HepG2 (cell line): ENCODE measurements at regions not wholly inside any gene's neighbourhood (a gene's known extent, or its start where the extent isn't known, plus 50 kb on each side); places are given as distances from the start of the nearest gene placed in this dataset.

Experiments
- ATAC-seq: fragments of 200-7000 bp; cut with Tn5 transposase; 3 replicates; pipeline ENCODE4 v1.9.1; 2020; ENCODE audit warnings: mild to moderate bottlenecking, moderate library complexity
- BruUV-seq: library from RNA; stranded (reverse); fragments of 400-500 nt; replicated peaks from 2 replicates; lab custom pipeline; 2021; lab: Mats Ljungman, UMichigan
- CTCF ChIA-PET: fragments of 300-600 bp; formaldehyde crosslinking; extraction: SDS; loops from one replicate; lab custom pipeline; 2021; ENCODE audit warnings: low total read pairs, inconsistent platforms, low intra/inter-chr PET ratio; lab: Yijun Ruan, JAX
- POLR2A ChIA-PET: fragments of 350-600 bp; sonication (Branson Sonifier 250); formaldehyde crosslinking; loops from one replicate; lab custom pipeline; 2020; ENCODE audit warnings: antibody characterized with exemption, inconsistent platforms; lab: Yijun Ruan, JAX
- DNase-seq: peaks from one replicate; pipeline ENCODE4 v3.0.0-alpha.2; 2015; ENCODE audit warnings: low spot score
- FAIRE-seq: peaks from 3 replicates; lab custom pipeline; 2011; peaks lifted over from hg19 to GRCh38; lab: Jason Lieb, UNC
- H2AFZ ChIP-seq: one replicate; pipeline ENCODE4 v1.6.1; 2011; ENCODE audit warnings: low read length, inconsistent platforms
- H3K27ac ChIP-seq: fragments of 300-600 bp; 3 replicates; pipeline ENCODE4 v1.8.0; 2011; ENCODE audit warnings: mixed run types, mild to moderate bottlenecking, mixed read lengths, low read length, inconsistent platforms; ENCODE audit not compliant: insufficient read depth; ENCODE audit errors: extremely low read length
- H3K27me3 ChIP-seq, 2 experiments: fragments of 200-600 bp in 1 of 2; 2 replicates in 1 of 2; 3 replicates in 1 of 2; pipeline versions ENCODE4 v1.6.0 to v1.8.0; 2011; ENCODE audit warnings: low read length in 2 of 2, mild to moderate bottlenecking in 2 of 2, moderate library complexity in 2 of 2, inconsistent platforms in 1 of 2; ENCODE audit not compliant: insufficient read depth in 2 of 2, control insufficient read depth in 1 of 2
- H3K36me3 ChIP-seq, 2 experiments: fragments of 200-600 bp in 1 of 2; replicated peaks in 1 of 2; 2 replicates in 1 of 2; 3 replicates in 1 of 2; pipeline versions ENCODE4 v1.5.1 to v1.8.0; 2011; ENCODE audit warnings: low read length in 2 of 2, inconsistent platforms in 1 of 2; ENCODE audit not compliant: insufficient read depth in 2 of 2, control insufficient read depth in 1 of 2
- H3K4me1 ChIP-seq: 2 replicates; pipeline ENCODE4 v1.5.1; 2012; ENCODE audit warnings: low read length, inconsistent platforms; ENCODE audit not compliant: insufficient read depth
- H3K4me2 ChIP-seq: 2 replicates; pipeline ENCODE4 v1.6.0; 2011; ENCODE audit warnings: low read depth, low read length, inconsistent platforms
- H3K4me3 ChIP-seq, 3 experiments: fragments of 200-600 bp in 1 of 3; sonication (generic), shearing (Covaris generic) in 1 of 3; replicated peaks in 1 of 3; 2 replicates each; pipeline ENCODE4 v1.5.1; 2011 to 2016; ENCODE audit warnings: low read length in 3 of 3, inconsistent platforms in 2 of 3, low read depth in 2 of 3, mild to moderate bottlenecking in 2 of 3, control low read depth in 1 of 3, mixed read lengths in 1 of 3; ENCODE audit not compliant: insufficient read depth in 1 of 3
- H3K79me2 ChIP-seq: one replicate; pipeline ENCODE4 v1.6.1; 2011; ENCODE audit warnings: low read length, inconsistent platforms; ENCODE audit not compliant: insufficient read depth
- H3K9ac ChIP-seq: 2 replicates; pipeline ENCODE4 v1.6.0; 2011; ENCODE audit warnings: mild to moderate bottlenecking, low read depth, low read length, inconsistent platforms; ENCODE audit not compliant: insufficient read depth
- H3K9me3 ChIP-seq: 2 replicates; pipeline ENCODE4 v1.5.1; 2012; ENCODE audit warnings: mild to moderate bottlenecking, low read length
- H4K20me1 ChIP-seq: 2 replicates; pipeline ENCODE4 v1.6.0; 2011; ENCODE audit warnings: inconsistent platforms, mild to moderate bottlenecking, low read length, moderate library complexity; ENCODE audit not compliant: insufficient read depth
- ASH2L ChIP-seq: fragments of 300-600, 200-600 bp; sonication (generic); IDR thresholded peaks from 2 replicates; pipeline ENCODE4 v1.7.0; 2017; ENCODE audit warnings: low read depth, mild to moderate bottlenecking, moderate library complexity, mixed read lengths, low read length; ENCODE audit not compliant: insufficient read length
- ATF7 ChIP-seq, 2 experiments: fragments of 450-650 bp in 1 of 2; sonication (generic) in 1 of 2; formaldehyde crosslinking in 1 of 2; IDR thresholded peaks; 2 replicates each; pipeline versions ENCODE4 v1.4.0 to v1.6.1; 2016 to 2020; ENCODE audit warnings: antibody characterized with exemption in 1 of 2, mild to moderate bottlenecking in 1 of 2, missing genetic modification reagents in 1 of 2
- ATF7-NPFF ChIP-seq: sonication (generic); formaldehyde crosslinking; IDR thresholded peaks from 2 replicates; pipeline ENCODE4 v1.8.1; 2023; ENCODE audit warnings: mild to moderate bottlenecking, low read depth, missing genetic modification reagents, moderate library complexity
- CREB1 ChIP-seq, 2 experiments: fragments of 450-650 bp in 1 of 2; IDR thresholded peaks; 2 replicates each; pipeline ENCODE4 v1.6.1; 2016 to 2017; ENCODE audit warnings: control low read depth in 1 of 2, mild to moderate bottlenecking in 1 of 2, missing compliant biosample characterization in 1 of 2, missing genetic modification characterization in 1 of 2
- ELF1 ChIP-seq: sonication (generic); formaldehyde crosslinking; IDR thresholded peaks from 2 replicates; pipeline ENCODE4 v1.4.0; 2020; ENCODE audit warnings: missing genetic modification reagents
- SAFB2 ChIP-seq: sonication (generic); formaldehyde crosslinking; IDR thresholded peaks from 2 replicates; pipeline ENCODE4 v1.5.1; 2020; ENCODE audit warnings: missing genetic modification reagents, low read depth, mild to moderate bottlenecking, borderline replicate concordance
- TEAD2 ChIP-seq: sonication (generic); formaldehyde crosslinking; IDR thresholded peaks from 2 replicates; pipeline ENCODE4 v1.9.0; 2021; ENCODE audit warnings: missing genetic modification reagents
- TRIM24 ChIP-seq: sonication (generic); formaldehyde crosslinking; IDR thresholded peaks from 2 replicates; pipeline ENCODE4 v1.8.0; 2022; ENCODE audit warnings: mild to moderate bottlenecking, missing genetic modification reagents
- ZFP36L2 ChIP-seq: sonication (generic); formaldehyde crosslinking; IDR thresholded peaks from 2 replicates; pipeline ENCODE4 v1.4.0; 2020; ENCODE audit warnings: missing genetic modification reagents
- ZNF543 ChIP-seq: sonication (generic); formaldehyde crosslinking; IDR thresholded peaks from 2 replicates; pipeline ENCODE4 v1.4.0; 2020; ENCODE audit warnings: mild to moderate bottlenecking, missing genetic modification reagents
- WGBS: methylation state at CpG from one replicate; pipeline ENCODE4 v1.1.6; 2017; ENCODE audit warnings: low lambda C conversion rate; 5-methylcytosine and 5-hydroxymethylcytosine counted together
- in situ Hi-C: cut with HindIII; loops from 2 replicates; pipeline ENCODE4 v1.10.0; 2017; ENCODE audit warnings: low pct_unique_long_range_greater_than_20kb; ENCODE audit not compliant: extremely low pct_ligation_motif_present
- intact Hi-C: fragments of 100-400 bp; cut with micrococcal nuclease; formaldehyde crosslinking; loops from one replicate; pipeline ENCODE4 v1.10.0; 2022; ENCODE audit not compliant: unreplicated experiment
- TF ChIP-seq, protein P1 (sequence below): sonication (generic); formaldehyde crosslinking; conservative IDR thresholded peaks from 2 replicates; pipeline ENCODE4 v1.4.0; 2020; ENCODE audit warnings: missing genetic modification reagents
- TF ChIP-seq, protein P2 (sequence below): sonication (generic); formaldehyde crosslinking; IDR thresholded peaks from 2 replicates; pipeline ENCODE4 v1.9.0; 2021; ENCODE audit warnings: mild to moderate bottlenecking, missing genetic modification reagents

DNA sequence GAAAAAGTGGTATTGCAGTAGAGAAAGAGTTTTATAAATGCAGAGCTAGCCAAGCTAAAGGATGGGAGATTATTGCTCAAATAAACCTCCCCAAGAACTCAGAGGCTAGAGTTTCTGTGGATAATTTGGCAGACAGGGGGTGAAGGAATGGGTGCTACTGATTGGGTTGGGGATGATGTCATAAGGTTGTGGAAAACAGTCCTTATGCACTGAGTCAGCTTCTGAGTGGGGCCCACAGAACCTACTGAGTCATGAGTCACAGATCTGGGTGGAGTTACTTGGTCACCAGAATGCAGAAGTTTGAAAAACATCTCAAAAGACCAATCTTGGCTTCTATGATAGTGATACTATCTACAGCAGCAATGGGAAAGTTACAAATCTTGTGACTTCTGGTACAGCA, 1146.7 kb downstream of the TYW1 start:
- no peak for TF ChIP-seq ZFP36L2 (CRISPR knock-in tag)
- TF ChIP-seq CREB1 (IDR thresholded peaks at IDR 0.05) = peak; percentile 57
- TF ChIP-seq CREB1 (CRISPR knock-in tag; IDR thresholded peaks at IDR 0.05) = no peak
- TF ChIP-seq ATF7 (IDR thresholded peaks at IDR 0.05) = peak; percentile 80
- TF ChIP-seq ATF7 (CRISPR knock-in tag; IDR thresholded peaks at IDR 0.05) = no peak
- TF ChIP-seq, all 625 proteins: peak for 2
- H3K79me2 ChIP-seq = no peaks in the 10 kb centered on the region
- no peaks in the 10 kb centered on the region for H3K27me3 ChIP-seq
- intact Hi-C loops (no loop called here), in situ Hi-C loops (no loop called here)
- no peak overlapping the region for H3K4me3 ChIP-seq
- ATAC-seq = no peak
- FAIRE-seq = no peak
- H3K9me3 ChIP-seq = peaks cover 32% of the 10 kb centered on the region
- CTCF ChIA-PET = no interaction called here
- DNase-seq = no peak
- H3K9ac ChIP-seq = no peak overlapping the region
- no peaks in the 10 kb centered on the region for H3K36me3 ChIP-seq
- H4K20me1 ChIP-seq = no peaks in the 10 kb centered on the region
- no peak overlapping the region for H3K4me2 ChIP-seq
- H3K27ac ChIP-seq = no peak overlapping the region
- no peaks in the 10 kb centered on the region for H3K4me1 ChIP-seq
- POLR2A ChIA-PET = no interaction called here
- BruUV-seq = no TSS peak
- H2AFZ ChIP-seq = no peak overlapping the region

DNA sequence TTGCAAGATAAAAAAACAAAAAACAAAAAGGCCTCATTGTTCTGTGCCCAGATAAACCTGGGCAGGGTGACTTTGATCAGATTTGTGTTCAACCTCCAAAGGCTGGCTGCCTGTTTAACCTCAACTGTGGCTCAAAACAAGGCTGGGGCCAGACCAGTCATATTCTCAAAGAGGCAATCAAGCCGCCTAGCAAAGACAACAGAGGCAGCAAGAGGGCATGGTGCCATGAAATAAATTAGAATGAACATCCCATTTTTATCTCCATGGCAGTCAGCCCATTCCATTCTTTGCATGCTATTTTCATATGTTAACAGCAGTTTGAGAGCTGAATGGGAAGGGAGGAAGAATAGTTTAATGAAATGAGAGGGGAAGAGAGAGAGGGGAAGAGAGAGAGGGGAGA, 1150.3 kb downstream of the TYW1 start:
- FAIRE-seq (no peak), ATAC-seq (no peak), DNase-seq (no peak)
- no TSS peak for BruUV-seq
- WGBS = 14% methylated on average over 1 of the region's 1 CpG
- Histone ChIP-seq H2AFZ (no peak overlapping the region), H3K4me3 (no peak overlapping the region), H3K79me2 (no peaks in the 10 kb centered on the region), H3K4me2 (no peak overlapping the region), H4K20me1 (no peaks in the 10 kb centered on the region), H3K27me3 (no peaks in the 10 kb centered on the region), H3K4me1 (no peaks in the 10 kb centered on the region), H3K27ac (no peak overlapping the region), H3K9ac (no peak overlapping the region), H3K9me3 (peaks cover 28% of the 10 kb centered on the region), H3K36me3 (no peaks in the 10 kb centered on the region)
- POLR2A ChIA-PET = no interaction called here
- intact Hi-C loops = no loop called here
- CTCF ChIA-PET = no interaction called here
- in situ Hi-C loops = no loop called here
- TF ChIP-seq ZNF543 (CRISPR knock-in tag) = no peak
- TF ChIP-seq, protein P1, sequence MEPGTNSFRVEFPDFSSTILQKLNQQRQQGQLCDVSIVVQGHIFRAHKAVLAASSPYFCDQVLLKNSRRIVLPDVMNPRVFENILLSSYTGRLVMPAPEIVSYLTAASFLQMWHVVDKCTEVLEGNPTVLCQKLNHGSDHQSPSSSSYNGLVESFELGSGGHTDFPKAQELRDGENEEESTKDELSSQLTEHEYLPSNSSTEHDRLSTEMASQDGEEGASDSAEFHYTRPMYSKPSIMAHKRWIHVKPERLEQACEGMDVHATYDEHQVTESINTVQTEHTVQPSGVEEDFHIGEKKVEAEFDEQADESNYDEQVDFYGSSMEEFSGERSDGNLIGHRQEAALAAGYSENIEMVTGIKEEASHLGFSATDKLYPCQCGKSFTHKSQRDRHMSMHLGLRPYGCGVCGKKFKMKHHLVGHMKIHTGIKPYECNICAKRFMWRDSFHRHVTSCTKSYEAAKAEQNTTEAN = no peak
- TF ChIP-seq ELF1 (CRISPR knock-in tag) = no peak
- no peak for TF ChIP-seq TEAD2
- TF ChIP-seq, protein P2, sequence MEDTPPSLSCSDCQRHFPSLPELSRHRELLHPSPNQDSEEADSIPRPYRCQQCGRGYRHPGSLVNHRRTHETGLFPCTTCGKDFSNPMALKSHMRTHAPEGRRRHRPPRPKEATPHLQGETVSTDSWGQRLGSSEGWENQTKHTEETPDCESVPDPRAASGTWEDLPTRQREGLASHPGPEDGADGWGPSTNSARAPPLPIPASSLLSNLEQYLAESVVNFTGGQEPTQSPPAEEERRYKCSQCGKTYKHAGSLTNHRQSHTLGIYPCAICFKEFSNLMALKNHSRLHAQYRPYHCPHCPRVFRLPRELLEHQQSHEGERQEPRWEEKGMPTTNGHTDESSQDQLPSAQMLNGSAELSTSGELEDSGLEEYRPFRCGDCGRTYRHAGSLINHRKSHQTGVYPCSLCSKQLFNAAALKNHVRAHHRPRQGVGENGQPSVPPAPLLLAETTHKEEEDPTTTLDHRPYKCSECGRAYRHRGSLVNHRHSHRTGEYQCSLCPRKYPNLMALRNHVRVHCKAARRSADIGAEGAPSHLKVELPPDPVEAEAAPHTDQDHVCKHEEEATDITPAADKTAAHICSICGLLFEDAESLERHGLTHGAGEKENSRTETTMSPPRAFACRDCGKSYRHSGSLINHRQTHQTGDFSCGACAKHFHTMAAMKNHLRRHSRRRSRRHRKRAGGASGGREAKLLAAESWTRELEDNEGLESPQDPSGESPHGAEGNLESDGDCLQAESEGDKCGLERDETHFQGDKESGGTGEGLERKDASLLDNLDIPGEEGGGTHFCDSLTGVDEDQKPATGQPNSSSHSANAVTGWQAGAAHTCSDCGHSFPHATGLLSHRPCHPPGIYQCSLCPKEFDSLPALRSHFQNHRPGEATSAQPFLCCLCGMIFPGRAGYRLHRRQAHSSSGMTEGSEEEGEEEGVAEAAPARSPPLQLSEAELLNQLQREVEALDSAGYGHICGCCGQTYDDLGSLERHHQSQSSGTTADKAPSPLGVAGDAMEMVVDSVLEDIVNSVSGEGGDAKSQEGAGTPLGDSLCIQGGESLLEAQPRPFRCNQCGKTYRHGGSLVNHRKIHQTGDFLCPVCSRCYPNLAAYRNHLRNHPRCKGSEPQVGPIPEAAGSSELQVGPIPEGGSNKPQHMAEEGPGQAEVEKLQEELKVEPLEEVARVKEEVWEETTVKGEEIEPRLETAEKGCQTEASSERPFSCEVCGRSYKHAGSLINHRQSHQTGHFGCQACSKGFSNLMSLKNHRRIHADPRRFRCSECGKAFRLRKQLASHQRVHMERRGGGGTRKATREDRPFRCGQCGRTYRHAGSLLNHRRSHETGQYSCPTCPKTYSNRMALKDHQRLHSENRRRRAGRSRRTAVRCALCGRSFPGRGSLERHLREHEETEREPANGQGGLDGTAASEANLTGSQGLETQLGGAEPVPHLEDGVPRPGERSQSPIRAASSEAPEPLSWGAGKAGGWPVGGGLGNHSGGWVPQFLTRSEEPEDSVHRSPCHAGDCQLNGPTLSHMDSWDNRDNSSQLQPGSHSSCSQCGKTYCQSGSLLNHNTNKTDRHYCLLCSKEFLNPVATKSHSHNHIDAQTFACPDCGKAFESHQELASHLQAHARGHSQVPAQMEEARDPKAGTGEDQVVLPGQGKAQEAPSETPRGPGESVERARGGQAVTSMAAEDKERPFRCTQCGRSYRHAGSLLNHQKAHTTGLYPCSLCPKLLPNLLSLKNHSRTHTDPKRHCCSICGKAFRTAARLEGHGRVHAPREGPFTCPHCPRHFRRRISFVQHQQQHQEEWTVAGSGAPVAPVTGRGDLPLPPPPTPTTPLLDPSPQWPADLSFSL (CRISPR knock-in tag) = no peak
- no peak for TF ChIP-seq ATF7-NPFF (CRISPR knock-in tag)
- TF ChIP-seq ASH2L = no peak
- TF ChIP-seq TRIM24 (CRISPR knock-in tag) = no peak
- TF ChIP-seq SAFB2 (CRISPR knock-in tag) = no peak
